ENCODE measurements at regions not wholly inside any gene's neighbourhood (a gene's known extent, or its start where the extent isn't known, plus 50 kb on each side); places are given as distances from the start of the nearest gene placed in this dataset.

DNA sequence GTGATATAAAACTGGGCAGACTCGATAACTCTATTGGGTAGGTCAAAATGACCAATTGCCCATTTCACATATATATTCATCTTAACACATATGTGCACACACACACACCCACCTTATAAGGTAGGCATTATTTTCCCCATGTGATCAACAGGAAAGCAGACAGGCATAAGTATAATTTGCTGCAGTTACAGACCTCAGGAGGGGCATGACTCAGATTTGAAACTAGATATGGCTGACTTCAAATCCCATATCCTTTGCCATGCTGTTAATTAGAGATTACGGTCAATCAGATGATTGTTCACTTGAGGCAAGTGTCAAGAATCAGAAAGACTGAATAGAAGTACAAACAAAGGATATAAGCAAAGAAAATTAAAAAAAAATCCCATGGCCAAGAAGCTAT is 910.6 kb downstream of the NTRK3 start:
- DNase-seq, result no peak

DNA sequence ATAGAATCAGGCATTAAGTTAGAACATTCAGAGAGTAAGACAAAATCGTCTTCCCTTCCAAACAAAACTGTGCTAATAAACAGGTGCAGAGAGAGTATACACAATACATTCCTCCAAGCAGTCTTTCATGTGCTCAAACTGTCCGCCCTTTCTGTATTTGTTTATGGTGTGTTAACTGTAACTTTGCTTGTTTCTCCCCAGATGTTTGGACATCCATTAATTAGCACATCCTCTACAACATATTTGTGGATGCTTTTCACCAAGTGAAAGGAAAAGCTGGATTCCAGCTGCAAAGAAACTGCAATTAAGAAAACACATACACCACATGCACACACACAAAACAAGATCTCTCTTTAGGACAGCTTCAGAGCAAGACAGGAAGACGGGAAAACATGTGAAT is 912.6 kb downstream of the NTRK3 start:
- no peak for DNase-seq

DNA sequence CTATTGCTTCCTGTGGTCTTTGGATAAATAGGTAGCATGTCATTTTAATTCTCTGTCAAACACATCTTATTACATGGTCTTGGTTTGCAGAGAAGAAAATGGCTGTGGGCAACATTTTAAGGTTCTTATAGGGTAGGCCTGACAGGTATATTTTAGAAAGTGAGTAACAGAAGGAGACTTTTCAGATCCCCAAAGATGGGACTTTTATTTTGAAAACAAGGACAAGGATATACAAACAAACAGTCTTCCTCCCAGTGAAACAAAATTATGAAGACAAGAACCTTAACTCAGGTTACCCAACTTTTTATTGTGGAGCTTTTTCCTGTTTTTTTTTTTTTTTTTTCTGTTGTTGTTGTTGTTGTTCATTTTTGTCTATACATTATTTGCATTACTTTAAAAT is 916.2 kb downstream of the NTRK3 start:
- DNase-seq, result no peak

- DNase-seq, result no peak
Measured at GRCh38 chr15:87326269-87326668, 930.3 kb downstream of the NTRK3 start.

DNA sequence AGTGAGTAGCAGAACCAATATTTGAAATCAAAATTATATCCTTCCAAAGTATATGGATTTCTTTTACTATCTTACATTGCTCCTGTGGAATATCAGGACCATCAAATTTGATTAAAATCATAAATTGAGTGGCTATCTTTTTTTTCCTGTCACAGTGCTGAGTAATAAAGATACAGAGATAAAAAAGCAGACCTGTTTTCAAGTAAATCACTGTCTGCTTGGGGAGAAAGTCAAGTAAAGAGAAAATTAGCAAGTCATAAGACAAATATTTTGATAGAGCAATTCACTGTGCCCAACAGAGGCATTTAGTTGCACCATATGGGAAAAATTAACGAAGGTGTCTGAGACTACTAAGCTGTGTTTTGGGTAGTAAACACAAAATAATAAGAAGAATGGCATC is 933.7 kb downstream of the NTRK3 start:
- no peak for DNase-seq

DNA sequence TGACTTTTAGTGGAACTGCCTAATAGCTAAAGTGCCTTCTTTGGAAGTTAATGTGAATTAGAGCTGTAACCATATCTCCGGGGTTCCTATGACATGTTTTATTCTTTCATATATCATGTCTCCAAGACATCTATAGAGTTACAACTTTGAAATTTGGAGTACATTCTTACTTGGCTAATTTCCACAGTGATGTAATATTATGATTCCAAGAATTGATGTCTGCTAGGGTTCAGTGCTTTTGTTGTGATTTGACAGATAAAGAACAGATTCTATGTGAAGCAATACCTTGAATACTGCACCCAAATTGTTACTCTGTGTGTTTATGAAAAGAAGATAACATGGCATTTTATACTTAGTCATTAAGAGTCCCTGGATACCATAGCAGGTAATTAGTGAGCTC is 934.3 kb downstream of the NTRK3 start:
- no peak for DNase-seq

GRCh38 chr15:87317900-87318299 is 938.6 kb downstream of the NTRK3 start:
- no peak for DNase-seq

DNA sequence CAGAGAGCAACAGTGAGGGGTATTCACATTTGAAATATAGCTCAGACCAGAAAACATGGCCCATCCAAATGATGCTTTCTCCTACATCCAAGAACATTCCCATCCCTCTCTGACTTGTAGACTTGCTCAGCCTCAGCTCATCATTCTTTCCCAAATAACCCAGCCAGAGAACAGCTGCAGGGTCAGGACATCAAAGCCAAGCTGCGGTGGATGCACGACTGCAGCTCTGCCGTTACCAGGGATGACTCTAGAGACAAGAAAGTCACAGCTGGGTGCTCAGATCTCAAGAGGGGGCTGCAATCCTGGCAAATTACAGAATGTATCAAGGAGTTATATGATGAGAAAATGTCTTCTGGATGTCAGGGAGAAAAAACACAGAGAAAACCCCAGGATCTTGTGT is 944.3 kb downstream of the NTRK3 start:
- DNase-seq, result no peak

DNA sequence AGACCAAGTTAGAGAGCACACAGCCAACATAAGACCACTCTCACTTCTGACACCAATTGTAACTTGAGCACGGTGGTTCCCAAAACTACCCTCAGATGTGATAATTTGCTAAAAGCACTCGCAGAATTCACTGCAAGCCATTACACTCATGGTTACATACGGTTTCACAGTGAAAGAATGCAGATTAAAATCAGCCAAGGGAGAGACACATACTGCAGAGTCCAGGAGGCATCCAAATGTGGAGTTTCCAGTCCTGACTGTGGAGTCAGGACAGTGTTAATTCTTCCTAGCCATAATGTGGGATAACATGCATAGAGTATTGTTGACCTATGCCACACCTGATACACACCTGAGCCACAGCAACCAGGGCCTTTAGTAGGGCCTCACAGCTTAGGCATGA is 956.4 kb downstream of the NTRK3 start:
- no peak for DNase-seq

GRCh38 chr15:87294854-87295253 is 961.7 kb downstream of the NTRK3 start:
- DNase-seq, result no peak

DNA sequence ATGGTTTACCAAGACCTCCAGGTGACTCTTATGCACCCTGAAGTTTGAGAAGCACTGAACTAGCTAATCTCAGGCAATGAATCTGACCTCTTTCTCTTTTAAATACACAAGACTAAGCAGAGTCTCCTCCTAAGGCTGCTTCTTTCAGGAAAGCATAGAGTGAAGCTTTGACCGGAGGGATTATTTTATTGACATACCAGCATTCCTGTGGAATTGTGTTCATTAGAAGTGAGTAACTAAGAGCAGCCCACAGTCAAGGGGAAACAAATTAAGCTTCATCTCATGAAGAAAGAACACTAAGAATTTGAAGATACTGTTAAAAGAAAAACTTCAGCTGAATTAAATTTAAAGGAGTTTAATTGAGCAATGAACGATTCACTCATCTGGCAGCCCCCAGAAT is 963.5 kb downstream of the NTRK3 start:
- no peak for DNase-seq

DNA sequence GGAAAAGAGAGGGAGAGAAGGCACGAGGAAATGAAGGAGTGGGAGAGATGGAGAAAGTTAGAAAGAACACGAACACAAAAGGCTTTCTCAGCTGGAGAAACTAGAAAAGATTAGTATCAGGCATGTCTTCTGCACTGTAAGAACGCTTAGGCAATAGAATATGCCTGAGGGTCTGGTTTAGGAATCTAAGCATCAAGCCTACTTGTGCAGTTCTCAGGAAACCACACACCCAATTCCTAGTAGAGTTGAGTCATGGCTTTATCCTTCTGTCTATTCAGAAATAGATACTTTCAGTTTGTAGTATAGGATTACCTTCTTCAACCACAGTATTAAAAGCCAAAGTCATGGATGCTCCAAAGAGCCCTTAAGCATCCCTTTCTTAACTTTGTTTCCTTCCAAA is 969.4 kb downstream of the NTRK3 start:
- DNase-seq, result no peak

DNA sequence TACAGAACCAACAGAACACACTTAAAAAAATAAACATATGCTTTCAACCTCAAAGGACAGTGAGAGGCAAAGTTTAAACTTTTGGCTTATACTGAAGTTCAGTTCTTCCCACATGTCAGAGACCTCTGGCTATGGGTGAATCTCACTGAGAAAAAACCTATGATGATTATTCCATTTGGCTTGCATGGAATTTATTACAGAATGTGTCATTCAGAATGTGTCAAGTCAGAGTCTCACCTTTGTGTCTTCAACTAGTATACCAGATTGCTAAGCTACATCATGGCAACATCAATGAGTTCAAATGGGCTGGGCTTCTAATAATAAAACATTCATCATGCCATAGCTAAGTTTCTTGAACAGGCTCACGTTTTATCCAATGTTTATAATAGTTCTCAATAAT is 987.0 kb downstream of the NTRK3 start:
- no peak for DNase-seq

- no peak for DNase-seq
Measured at GRCh38 chr15:87268675-87269074, 987.9 kb downstream of the NTRK3 start.

GRCh38 chr15:87267798-87268197 is 988.7 kb downstream of the NTRK3 start:
- no peak for DNase-seq

- no peak for DNase-seq
Measured at GRCh38 chr15:87263871-87264270, 992.7 kb downstream of the NTRK3 start.

DNA sequence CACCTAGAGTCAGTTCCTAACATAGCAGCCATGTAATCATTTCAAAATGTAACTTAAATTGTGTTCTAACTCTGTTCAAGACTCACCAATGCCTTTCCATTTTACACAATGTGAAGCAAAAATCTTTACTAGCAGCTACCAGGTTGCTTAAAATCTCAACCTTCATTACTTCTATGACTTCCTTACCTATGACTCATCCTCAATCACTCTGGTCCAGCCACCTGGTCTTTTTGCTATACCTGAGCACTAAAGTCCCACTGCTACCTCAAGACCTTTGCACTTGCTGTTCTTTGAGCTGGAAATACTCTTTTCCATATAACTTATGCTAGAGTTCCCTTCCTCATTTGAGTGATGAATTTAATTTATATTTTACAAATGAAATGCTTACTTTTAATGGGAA is 993.2 kb downstream of the NTRK3 start:
- no peak for DNase-seq

DNA sequence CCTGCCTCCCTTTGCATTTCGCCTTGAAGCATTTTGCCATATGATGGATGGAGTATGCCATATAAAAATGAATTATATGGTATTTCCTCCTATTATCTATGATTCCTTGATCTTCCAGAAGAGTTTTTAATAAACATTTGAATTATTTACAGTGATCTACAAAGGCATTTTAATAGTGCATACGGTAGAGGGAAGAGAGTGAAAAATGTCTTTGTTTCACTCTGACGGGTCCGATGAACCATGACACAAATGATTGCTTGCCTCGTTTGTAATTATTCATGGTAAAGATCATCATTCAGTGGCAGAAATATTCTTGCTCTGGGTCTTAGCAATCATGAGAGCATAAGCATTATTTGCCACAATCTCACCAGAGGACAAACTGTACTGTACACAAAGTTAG is 1010.9 kb downstream of the NTRK3 start:
- no peak for DNase-seq

- no peak for DNase-seq
Measured at GRCh38 chr15:87243474-87243873, 1013.1 kb downstream of the NTRK3 start.

DNA sequence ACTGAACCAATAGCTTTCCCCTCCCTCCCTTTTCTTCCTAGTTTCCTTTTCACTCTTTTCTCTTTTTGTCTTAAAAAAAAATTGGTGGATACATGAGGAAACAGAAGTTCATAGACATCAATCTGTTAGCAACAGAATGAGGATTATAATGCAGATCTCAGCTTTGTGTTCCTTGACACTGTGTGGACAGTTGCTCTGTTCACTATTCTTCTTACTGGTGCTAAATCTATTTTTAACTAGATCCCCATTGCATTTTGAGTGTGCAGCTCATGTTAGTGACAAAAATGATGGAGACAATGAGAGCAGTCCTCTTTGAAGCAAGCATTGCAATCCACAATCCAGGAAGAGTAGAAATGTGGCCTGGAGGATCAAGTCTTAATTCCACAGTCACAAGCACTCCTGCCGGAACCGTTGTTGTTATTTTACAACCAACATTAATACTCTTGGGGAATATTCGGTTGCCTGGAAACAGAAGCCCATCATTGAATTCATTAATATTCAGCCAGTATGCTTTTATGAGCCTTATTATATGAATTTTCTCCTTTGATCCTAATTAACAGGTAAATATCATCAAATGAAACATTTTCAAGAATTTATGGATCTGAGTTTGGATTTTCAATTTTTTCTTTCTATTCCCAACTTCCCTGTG is 1016.8 kb downstream of the NTRK3 start:
- DNase-seq, result no peak

GRCh38 chr15:87238451-87239068 is 1018.0 kb downstream of the NTRK3 start:
- DNase-seq, result no peak

GRCh38 chr15:87228460-87228859 is 1028.1 kb downstream of the NTRK3 start:
- DNase-seq, result no peak

DNA sequence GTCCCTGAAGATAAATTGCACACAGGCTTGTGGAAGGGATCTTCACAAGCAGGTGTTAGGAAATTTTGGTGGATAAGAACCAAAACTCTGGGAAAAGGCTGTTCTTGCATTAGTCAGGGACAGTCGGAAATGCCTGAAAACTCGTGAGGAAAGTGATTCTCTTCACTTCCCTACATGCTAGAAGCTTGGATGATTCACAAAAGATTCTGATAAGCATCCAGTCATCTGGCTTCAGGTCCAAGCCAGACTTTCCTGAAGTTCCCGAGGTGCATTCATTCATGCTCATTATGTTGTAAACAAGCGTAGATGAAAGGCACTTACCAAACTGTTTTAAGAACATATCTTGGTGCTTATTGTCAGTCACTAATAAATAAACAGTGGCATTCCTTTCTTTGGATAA is 1028.7 kb downstream of the NTRK3 start:
- DNase-seq, result no peak

GRCh38 chr15:87225436-87225835 is 1031.1 kb downstream of the NTRK3 start:
- DNase-seq, result no peak

DNA sequence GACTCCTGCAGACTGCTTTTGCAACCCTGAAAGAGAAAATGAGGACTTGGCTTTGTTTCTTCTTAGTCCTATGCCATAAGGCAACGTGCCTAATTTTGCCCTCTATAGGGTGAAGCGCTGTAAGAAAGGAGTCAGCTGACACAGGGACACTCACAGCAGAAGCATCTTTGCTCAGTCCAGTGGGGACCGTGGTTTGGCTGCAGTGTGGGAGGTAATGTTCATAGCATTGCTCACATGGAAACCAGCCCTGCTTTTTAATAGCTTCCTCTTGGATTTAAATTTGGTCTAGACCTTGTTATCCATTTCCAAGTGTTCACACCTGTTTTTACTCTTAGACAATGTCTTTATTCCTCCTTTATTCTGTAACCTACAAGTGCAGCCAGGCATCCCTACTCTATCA is 1032.1 kb downstream of the NTRK3 start:
- DNase-seq, result no peak

Data from activated T-cell treated with anti-CD3 and anti-CD28 coated beads for 4 hours (primary cell).